Transverse colon (tissue), 4 donors: ENCODE measurements at regions not wholly inside any gene's neighbourhood (a gene's known extent, or its start where the extent isn't known, plus 50 kb on each side); places are given as distances from the start of the nearest gene placed in this dataset.

ENCODE experiments used
- DNase-seq: peaks from one replicate; pipeline ENCODE4 v3.0.0-alpha.2; 2019
- H3K27ac ChIP-seq, 4 donors: fragments of 200-600 bp; sonication (generic); 2 replicates each; pipeline ENCODE4 v1.5.1; 2016 to 2018; ENCODE audit warnings: inconsistent platforms in 4 of 4
- H3K27me3 ChIP-seq: fragments of 200-600 bp; sonication (generic); 2 replicates; pipeline ENCODE4 v1.5.1; 2017; ENCODE audit warnings: inconsistent platforms
- H3K36me3 ChIP-seq, 4 donors: fragments of 200-600 bp; sonication (generic); 2 replicates each; pipeline ENCODE4 v1.5.1; 2017 to 2019; ENCODE audit warnings: inconsistent platforms in 4 of 4
- H3K4me1 ChIP-seq, 4 donors: fragments of 200-600 bp; sonication (generic); 2 replicates each; pipeline ENCODE4 v1.5.1; 2017 to 2020; ENCODE audit warnings: inconsistent platforms in 4 of 4
- H3K4me3 ChIP-seq, 4 donors: fragments of 200-600 bp; sonication (generic); 1 replicate in 1 of 4; 2 replicates in 3 of 4; pipeline versions ENCODE4 v1.5.1 to v1.6.1; 2017 to 2019; ENCODE audit warnings: inconsistent platforms in 4 of 4
- H3K9me3 ChIP-seq, 2 donors: fragments of 200-600 bp; sonication (generic); 2 replicates each; pipeline ENCODE4 v1.5.1; 2017 to 2019; ENCODE audit warnings: inconsistent platforms in 2 of 2
- CTCF ChIP-seq, 5 experiments: fragments of 200-600 bp in 3 of 5; fragments of 450-650 bp in 2 of 5; sonication (generic) in 3 of 5; IDR thresholded peaks; 1 replicate in 2 of 5; 2 replicates in 3 of 5; pipeline ENCODE4 v1.5.1; 2016 to 2017; ENCODE audit warnings: antibody characterized with exemption in 5 of 5, inconsistent platforms in 3 of 5, mild to moderate bottlenecking in 2 of 5, moderate library complexity in 1 of 5
- EP300 ChIP-seq: sonication (generic); formaldehyde crosslinking; IDR thresholded peaks from one replicate; pipeline ENCODE4 v1.6.1; 2017; ENCODE audit warnings: antibody characterized with exemption, low read depth
- POLR2A ChIP-seq: fragments of 450-650 bp; IDR thresholded peaks from one replicate; pipeline ENCODE4 v1.6.1; 2016; ENCODE audit warnings: antibody characterized with exemption, mild to moderate bottlenecking, moderate library complexity
- POLR2AphosphoS5 ChIP-seq, 3 donors: sonication (generic); formaldehyde crosslinking; IDR thresholded peaks; one replicate each; pipeline ENCODE4 v1.6.1; 2016; ENCODE audit warnings: antibody characterized with exemption in 3 of 3
- WGBS, 2 donors: methylation state at CpG; one replicate each; pipeline ENCODE4 v1.1.5; 2018; ENCODE audit warnings: low coverage in 1 of 2; 5-methylcytosine and 5-hydroxymethylcytosine counted together
- in situ Hi-C, 4 donors: fragments of 200-750 bp; cut with MboI; loops; one replicate each; pipeline versions ENCODE4 v1.15.0 to v1.15.1; 2017; ENCODE audit warnings: low sequenced_read_pairs in 3 of 4, low pct_ligation_motif_present in 1 of 4, low pct_unique_long_range_greater_than_20kb in 1 of 4
- intact Hi-C: fragments of 100-400 bp; cut with DNase I; formaldehyde crosslinking; loops from one replicate; pipeline ENCODE4 v1.15.1; 2023; ENCODE audit warnings: low total_unique reads

DNA sequence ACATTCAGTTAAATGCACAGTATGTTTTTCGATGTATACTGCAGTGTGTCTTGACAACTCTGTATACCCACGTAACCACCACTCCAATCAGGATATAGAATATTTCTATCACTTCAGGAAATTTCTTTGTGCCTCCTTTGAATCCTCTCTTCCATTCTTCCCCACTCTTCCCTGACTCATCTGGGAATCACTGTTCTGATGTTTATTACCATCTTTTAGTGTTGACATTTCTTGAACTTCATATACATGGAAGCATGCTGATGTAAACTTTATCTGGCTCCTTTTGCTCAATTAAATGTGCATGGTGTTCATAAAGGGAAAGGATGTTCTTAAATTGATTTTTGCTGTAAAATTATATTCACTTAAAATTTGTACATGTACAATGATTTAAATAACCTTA is 319.9 kb downstream of the PCDH7 start:
- in situ Hi-C loops = loop anchor here in 1 of 4 donors (25.0 kb wide), 1 partner anchor 328 kb away; the partner anchor contains the start of gene PCDH7
- Histone ChIP-seq H3K4me1 (no peaks in the 10 kb centered on the region), H3K36me3 (no peaks in the 10 kb centered on the region), H3K4me3 (no peak overlapping the region), H3K27me3 (no peaks in the 10 kb centered on the region), H3K9me3 (no peaks in the 10 kb centered on the region), H3K27ac (no peak overlapping the region)
- no peak for DNase-seq
- TF ChIP-seq EP300 (no peak), CTCF (IDR thresholded peaks at IDR 0.05) (no peak), POLR2AphosphoS5 (IDR thresholded peaks at IDR 0.05) (no peak), POLR2A (no peak)
- intact Hi-C loops = no loop called here
- WGBS, 2 donors = 50 to 70% methylated on average over 2 of the region's 2 CpGs

GRCh38 chr4:31041385-31041784 is 321.2 kb downstream of the PCDH7 start:
- Histone ChIP-seq H3K9me3 (no peaks in the 10 kb centered on the region), H3K36me3 (no peaks in the 10 kb centered on the region), H3K27ac (no peak overlapping the region), H3K4me3 (no peak overlapping the region), H3K4me1 (no peaks in the 10 kb centered on the region), H3K27me3 (no peaks in the 10 kb centered on the region)
- intact Hi-C loops = no loop called here
- TF ChIP-seq POLR2A (no peak), POLR2AphosphoS5 (IDR thresholded peaks at IDR 0.05) (no peak), EP300 (no peak), CTCF (IDR thresholded peaks at IDR 0.05) (no peak)
- DNase-seq = no peak
- in situ Hi-C loops = loop anchor here in 1 of 4 donors (25.0 kb wide), 1 partner anchor 329 kb away; the partner anchor contains the start of gene PCDH7
- 68 to 76% methylated on average over 3 of the region's 3 CpGs for WGBS, 2 donors

DNA sequence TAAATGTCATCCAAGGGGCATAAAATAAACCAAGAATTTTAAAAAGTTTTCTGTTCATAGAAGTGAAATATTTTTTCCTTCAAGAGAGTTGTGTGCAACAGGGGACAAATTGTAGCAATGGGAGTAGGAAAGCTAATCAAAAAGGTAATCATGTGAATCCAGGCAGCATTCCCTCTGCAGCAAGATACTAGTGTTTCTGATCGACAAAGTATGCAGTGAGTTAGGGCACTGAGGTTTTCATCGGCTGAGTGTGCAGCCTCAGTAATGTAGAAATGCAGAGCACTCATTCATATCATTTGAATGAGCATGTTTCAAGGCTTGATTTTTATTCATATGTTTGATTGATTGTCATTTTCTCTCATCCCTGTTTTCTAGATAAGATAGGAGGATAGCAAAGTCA is 321.7 kb downstream of the PCDH7 start:
- Histone ChIP-seq H3K36me3 (no peaks in the 10 kb centered on the region), H3K27ac (no peak overlapping the region), H3K27me3 (no peaks in the 10 kb centered on the region), H3K4me1 (no peaks in the 10 kb centered on the region), H3K9me3 (no peaks in the 10 kb centered on the region), H3K4me3 (no peak overlapping the region)
- no peak for DNase-seq
- TF ChIP-seq POLR2A (no peak), EP300 (no peak), CTCF (IDR thresholded peaks at IDR 0.05) (no peak), POLR2AphosphoS5 (IDR thresholded peaks at IDR 0.05) (no peak)
- WGBS, 2 donors = 87 to 90% methylated on average over 2 of the region's 2 CpGs
- intact Hi-C loops (no loop called here), in situ Hi-C loops (loop anchor here in 1 of 4 donors (25.0 kb wide), 1 partner anchor 330 kb away; the partner anchor contains the start of gene PCDH7)

DNA sequence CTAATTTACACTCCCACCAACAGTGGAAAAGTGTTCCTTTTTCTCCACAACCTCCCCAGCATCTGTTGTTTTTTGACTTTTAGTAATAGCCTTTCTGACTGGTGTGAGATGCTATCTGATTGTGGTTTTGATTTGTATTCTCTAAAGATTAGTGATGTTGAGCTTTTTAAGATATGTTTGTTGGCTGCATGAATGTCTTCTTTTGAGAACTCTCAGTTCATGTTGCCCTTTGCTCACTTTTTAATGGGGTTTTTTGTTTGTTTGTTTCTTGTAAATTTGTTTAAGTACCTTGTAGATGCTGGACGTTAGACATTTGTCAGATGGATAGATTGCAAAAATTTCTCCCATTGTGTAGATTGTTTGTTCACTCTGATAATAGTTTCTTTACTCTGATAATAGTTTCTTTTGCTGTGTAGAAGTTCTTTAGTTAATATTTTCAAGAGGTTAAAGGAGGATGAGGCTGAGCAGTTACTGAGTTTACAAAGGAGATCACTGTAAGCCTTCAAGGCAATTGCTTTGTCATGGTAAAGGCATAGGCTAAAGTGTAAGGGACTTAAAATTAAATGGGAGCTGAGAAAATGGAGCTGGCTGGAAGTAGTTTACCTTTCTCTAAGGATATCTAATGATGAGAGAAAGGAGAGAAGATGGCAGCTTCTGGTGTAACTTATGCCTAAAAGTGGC is 323.4 kb downstream of the PCDH7 start:
- DNase-seq = no peak
- H3K4me3 ChIP-seq = no peak overlapping the region
- no peak overlapping the region for H3K27ac ChIP-seq
- no peak for TF ChIP-seq EP300
- no peak for TF ChIP-seq CTCF (IDR thresholded peaks at IDR 0.05)
- no peak for TF ChIP-seq POLR2AphosphoS5 (IDR thresholded peaks at IDR 0.05)
- TF ChIP-seq POLR2A = no peak
- no peaks in the 10 kb centered on the region for H3K9me3 ChIP-seq
- H3K36me3 ChIP-seq = no peaks in the 10 kb centered on the region
- intact Hi-C loops = no loop called here
- H3K4me1 ChIP-seq = peaks cover 0 to 3% (median 0%) of the 10 kb centered on the region in 4 donors
- in situ Hi-C loops = loop anchor here in 1 of 4 donors (25.0 kb wide), 1 partner anchor 331 kb away; the partner anchor contains the start of gene PCDH7
- 29 to 33% methylated on average over 1 of the region's 1 CpG for WGBS, 2 donors
- no peaks in the 10 kb centered on the region for H3K27me3 ChIP-seq
